GM21360 (cell line): ENCODE measurements at regions not wholly inside any gene's neighbourhood (a gene's known extent, or its start where the extent isn't known, plus 50 kb on each side); places are given as distances from the start of the nearest gene placed in this dataset.

Experiments
- ATAC-seq: cut with Tn5 transposase; IDR thresholded peaks from one replicate; pipeline ENCODE4 v1.9.1; 2021; ENCODE audit warnings: mild to moderate bottlenecking, moderate library complexity; ENCODE audit not compliant: unreplicated experiment

DNA sequence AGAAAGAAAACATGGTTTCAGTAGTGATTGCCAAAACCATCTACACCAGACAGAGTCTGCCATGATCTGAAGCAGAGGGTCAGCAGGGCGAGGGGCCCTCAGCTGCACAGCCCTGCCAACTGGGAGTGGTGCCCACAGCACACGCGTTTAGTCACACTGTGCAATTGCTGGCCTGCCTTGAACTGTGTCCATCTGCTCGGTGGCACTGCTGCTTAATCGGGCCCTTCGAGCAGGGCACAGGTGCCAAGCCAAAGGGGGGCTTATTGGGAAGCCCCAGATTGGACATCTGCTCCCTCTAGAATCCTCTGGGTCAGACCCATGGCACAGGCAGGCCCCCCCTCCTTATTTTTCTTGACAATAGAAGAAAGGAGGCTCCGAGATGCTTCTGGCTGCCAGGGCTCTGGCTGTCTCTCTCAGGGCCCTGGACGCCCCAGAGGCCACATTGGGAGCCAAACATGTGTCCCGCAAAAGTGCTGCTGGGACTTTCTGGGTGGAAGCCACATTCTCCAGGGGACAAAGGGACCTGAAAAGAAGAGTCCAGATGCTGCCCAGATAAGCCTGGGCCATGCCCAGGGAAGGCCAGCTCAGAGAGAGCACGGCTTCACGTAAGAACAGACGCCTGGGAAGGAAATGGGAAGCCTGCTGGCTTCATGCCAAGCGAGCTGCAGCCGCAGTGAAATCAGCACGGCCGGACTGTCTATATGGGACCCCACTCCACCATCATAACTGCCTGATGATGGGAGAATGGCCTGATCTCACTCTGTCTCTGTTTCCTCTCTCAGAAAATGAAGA is 349.2 kb downstream of the GADD45G start:
- no peak for ATAC-seq

DNA sequence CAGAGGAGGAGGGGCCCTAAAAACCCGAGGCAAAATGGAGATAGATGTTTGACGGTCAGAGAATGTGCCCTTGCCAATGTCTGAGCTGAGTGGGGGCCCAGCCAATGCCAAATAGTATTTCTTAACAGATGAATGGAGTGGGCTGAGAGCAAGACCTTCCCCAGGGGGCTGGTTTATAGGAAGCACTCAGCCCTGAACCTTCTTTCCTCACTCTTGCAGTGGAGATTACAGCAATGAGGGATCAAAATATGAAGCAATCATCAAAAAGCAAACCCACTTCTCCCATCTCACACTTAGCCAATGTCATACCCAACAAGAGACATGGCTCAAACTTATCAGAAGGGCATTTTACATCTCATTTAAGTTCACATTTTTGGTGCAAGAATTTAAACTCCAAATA is 350.3 kb downstream of the GADD45G start:
- no peak for ATAC-seq

DNA sequence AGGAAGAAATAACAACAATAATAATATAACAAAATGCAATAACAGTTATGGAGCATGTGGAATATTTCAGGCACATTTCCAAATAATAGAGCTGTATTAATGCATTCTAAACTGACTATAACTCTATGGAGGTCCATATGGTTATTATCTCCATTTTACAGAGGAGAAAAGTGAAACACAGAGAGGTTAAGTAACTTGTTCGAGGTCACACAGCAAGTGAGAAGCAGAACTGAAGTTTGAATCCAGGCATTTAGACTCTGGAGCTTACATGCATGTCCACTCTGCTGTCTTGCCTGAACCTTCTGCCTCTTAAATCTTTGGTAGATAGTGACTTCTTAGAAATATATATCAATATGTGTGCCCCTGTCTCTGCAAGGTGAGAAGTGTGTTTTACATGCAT is 350.8 kb downstream of the GADD45G start:
- ATAC-seq: no peak

GRCh38 chr9:89956331-89956730 is 351.5 kb downstream of the GADD45G start:
- no peak for ATAC-seq

DNA sequence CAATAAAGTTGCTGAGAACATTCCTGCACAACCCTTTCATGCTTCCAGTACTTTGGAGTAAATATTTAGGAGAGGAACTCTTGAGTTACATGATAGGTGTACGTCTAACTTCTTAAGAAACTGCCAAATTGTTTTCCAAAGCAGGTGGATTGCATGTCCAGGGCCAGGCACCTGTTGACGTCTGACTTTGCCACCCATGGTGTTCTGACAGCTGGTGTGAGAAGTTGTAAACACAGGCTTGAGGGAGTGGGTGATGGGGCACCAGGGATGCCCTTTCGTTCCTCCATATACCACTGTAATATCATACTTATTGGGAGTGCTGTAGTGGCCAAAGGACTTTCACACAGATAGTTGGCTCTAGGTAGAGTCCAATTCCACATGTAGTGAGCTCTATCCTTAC is 352.1 kb downstream of the GADD45G start:
- ATAC-seq: no peak

- no peak for ATAC-seq
These were observed 353.3 kb downstream of the GADD45G start for GRCh38 chr9:89958086-89958485.

DNA sequence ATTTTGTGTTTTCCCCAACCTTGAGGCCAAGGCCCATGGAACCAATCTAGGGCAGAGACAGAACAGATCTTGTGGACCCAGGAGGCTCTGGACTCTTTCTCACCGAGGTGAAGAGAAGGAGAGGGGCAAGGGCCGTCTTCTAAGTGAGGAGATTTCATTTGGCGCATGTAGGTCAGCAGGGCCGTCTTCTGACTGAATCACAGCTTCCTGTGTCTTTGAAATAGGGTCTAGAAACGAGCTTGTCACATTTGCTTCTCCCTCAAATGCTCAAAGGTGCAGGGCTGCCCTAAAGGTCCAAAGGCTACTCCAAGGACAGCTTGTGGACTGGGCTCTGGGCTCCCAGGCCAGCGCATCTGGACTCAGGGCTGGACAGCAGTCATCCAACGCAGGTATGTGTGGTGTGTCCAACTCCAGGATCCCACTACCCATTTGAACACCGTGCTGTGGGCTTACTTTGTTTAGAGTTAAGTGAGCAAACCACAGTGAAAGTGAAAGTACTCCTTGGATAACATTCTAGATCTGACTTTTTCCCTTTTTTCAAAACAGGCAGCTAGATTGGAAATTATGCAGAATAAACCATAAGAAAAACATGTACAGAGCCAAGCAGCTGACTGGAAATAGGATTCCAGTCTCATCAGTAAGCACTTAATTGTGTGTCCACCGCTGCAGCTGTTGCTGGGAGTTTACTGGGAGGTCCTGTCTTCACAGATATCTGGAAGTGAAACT is 357.0 kb downstream of the GADD45G start:
- no peak for ATAC-seq

DNA sequence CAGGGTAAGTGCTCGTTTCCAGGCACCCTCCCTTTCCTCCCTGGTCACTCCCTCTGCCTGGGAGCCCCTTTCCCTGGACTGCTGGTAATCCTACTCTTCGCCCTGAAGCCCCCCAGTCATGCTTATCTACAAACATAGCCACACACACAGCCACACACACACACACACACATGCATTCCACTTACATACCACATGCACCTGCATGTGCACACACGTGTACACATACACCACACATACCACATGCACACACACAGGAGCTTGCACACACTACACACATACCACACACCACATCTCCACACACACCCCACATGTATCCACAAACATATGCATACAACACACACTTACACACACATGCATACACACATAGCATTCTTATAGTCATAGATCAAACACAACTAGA is 358.5 kb downstream of the GADD45G start:
- no peak for ATAC-seq

DNA sequence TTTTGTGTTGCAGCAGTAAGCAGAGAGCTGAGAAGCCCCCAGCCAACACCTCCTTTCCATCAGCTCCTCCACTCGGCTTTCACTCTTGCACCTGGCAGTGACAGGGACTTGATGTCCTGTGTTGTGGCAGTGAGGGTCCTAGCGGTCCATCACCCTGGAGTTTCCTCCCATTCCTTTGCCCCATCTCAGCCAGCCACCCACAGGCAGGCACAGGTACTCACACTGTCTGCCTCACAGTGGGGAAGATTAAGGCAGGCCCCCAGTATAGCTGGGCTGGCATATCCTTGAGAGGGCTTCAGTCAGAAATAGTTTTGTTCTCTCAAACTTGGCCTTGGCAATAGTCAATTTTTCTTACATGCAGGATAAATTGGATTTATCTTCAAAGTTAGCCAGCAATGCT is 362.7 kb downstream of the GADD45G start:
- ATAC-seq: no peak

DNA sequence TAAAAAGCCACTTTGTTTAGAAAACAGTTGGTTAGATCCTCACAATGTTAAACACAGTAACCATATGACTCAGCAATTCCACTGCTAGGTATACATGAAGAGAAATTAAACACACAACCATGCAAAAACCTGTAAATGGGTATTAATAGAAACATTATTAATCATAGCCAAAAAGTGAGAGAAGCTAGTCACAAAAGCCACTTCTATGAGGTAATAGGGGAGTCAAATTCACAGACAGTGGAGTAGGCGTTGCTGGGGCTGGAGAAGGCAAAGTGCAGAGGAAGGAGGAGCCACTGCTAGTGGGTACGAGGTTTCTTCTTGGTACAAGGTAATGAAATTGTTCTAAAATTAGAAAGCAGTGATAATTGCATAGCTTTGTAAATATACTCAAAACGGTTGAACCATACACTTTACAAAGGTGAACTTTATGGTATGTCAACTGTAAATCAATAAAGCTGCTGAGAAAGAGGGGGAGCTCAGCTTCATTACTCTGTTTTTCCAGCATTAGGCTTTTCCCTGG is 364.4 kb downstream of the GADD45G start:
- ATAC-seq: no peak

DNA sequence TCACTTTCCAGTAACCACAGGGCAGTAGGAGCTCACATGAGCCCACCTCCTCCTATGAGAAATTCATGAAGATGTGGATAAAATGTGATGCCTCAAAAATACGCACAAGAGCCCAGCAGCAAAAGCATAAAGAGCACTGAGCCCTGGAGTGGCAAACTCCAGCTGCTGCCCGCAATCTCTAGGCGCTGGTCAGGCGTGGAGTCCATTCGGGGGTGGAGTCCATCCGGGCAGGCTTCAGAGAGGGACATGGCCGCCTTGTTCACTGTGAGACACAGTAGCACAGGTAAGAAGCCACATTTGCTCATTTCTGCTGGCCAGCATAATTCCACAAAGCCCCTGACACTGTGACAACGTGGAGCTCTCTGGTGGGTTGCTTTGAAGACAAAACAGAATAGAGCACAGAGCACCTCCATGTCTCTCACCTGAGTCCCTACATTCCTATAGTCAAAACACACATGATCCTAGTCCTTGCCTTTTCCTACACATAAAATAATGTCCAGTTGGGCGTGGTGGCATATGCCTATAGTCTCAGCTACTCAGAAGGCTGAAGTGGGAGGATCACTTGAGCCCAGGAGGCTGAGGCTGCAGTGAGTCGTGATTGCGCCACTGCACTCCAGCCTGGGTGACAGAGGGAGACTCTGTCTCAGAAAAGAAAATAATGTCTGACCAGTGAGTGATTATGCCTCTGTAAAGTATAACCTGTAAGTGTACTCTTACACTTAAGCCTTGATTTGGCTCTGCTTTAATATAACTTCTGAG is 365.2 kb downstream of the GADD45G start:
- ATAC-seq: no peak

GRCh38 chr9:89970701-89971100 is 365.9 kb downstream of the GADD45G start:
- ATAC-seq: no peak

- no peak for ATAC-seq
These were observed 367.7 kb downstream of the GADD45G start for GRCh38 chr9:89972535-89972934.

GRCh38 chr9:89974582-89974981 is 369.8 kb downstream of the GADD45G start:
- ATAC-seq: no peak

- no peak for ATAC-seq
These were observed 370.2 kb downstream of the GADD45G start for GRCh38 chr9:89975024-89975423.

- ATAC-seq: no peak
These were observed 370.8 kb downstream of the GADD45G start for GRCh38 chr9:89975630-89976029.

GRCh38 chr9:89978185-89978584 is 373.4 kb downstream of the GADD45G start:
- ATAC-seq: no peak

- ATAC-seq: no peak
These were observed 375.8 kb downstream of the GADD45G start for GRCh38 chr9:89980600-89980999.

DNA sequence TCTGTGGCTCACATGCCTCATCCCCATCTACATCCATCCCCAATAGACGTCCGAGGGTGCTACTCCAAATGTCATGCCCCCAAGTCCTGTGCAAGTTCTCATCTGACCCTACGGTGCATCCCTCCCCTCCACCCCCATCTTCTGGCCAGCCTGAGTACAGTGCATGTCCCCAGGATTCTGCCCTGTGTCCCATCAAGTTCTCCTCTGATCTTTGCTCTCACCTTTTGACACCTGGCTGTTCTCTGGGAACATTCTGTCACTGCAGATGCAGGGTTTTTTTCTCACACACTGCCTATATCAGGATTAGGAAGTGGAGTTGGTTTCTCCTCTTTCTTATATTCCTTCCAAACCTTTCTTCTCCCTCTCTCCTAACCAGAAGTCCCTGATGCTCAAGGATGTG is 377.2 kb downstream of the GADD45G start:
- no peak for ATAC-seq

DNA sequence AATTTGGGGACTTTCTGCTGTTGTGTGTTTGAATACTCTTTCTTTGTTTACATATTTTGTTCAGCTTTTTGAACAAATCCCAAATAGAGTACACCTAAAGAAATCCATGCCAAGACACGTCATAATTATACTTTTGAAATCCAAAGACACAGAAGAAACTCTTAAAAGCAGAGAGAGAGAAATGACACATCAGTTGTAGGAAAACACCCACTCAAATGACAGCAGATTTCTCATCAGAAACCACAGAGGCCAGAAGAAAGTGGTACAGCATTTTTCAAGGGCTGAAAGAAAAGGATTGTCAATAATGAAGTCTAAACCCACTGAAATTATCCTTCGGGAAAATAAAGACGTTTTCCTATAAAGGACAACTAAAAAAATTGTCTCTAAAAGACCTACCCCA is 378.6 kb downstream of the GADD45G start:
- no peak for ATAC-seq

- no peak for ATAC-seq
These were observed 379.4 kb downstream of the GADD45G start for GRCh38 chr9:89984214-89984613.

- no peak for ATAC-seq
These were observed 380.3 kb downstream of the GADD45G start for GRCh38 chr9:89985068-89985467.
